DND-41 (cell line): ENCODE measurements at regions not wholly inside any gene's neighbourhood (a gene's known extent, or its start where the extent isn't known, plus 50 kb on each side); places are given as distances from the start of the nearest gene placed in this dataset.

Source experiments
- EZH2 ChIP-seq: IDR thresholded peaks from 3 replicates; pipeline ENCODE4 v1.6.1; 2012; ENCODE audit warnings: borderline replicate concordance, low read depth, mild to moderate bottlenecking, moderate library complexity, low read length, inconsistent platforms; ENCODE audit not compliant: severe bottlenecking
- TF ChIP-seq, protein P1 (sequence below): IDR thresholded peaks from 2 replicates; pipeline ENCODE4 v1.5.1; 2012; ENCODE audit warnings: borderline replicate concordance, low read length, moderate library complexity, mild to moderate bottlenecking; ENCODE audit not compliant: poor library complexity, severe bottlenecking; ENCODE audit errors: extremely low read depth

DNA sequence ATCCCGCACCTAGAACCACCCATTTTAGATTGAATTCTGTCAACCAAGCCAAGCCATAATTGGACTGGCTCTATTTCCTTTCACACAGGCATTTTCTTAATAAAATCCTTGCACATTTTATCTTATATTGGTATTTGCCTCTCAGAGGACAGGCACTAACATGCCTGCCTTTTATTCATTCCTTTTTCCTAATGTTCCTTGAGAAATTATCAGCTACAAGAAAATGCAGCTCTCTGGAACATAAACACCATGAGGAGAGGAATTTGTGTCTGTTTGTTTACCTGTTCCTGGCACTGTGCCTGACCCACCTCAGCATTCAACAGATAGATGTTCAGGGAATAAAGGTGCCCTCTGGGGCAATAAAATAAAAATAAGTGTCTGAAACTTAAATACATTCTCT, 116.2 kb downstream of the PDHA2 start:
- TF ChIP-seq, protein P1, sequence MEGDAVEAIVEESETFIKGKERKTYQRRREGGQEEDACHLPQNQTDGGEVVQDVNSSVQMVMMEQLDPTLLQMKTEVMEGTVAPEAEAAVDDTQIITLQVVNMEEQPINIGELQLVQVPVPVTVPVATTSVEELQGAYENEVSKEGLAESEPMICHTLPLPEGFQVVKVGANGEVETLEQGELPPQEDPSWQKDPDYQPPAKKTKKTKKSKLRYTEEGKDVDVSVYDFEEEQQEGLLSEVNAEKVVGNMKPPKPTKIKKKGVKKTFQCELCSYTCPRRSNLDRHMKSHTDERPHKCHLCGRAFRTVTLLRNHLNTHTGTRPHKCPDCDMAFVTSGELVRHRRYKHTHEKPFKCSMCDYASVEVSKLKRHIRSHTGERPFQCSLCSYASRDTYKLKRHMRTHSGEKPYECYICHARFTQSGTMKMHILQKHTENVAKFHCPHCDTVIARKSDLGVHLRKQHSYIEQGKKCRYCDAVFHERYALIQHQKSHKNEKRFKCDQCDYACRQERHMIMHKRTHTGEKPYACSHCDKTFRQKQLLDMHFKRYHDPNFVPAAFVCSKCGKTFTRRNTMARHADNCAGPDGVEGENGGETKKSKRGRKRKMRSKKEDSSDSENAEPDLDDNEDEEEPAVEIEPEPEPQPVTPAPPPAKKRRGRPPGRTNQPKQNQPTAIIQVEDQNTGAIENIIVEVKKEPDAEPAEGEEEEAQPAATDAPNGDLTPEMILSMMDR = no peak
- TF ChIP-seq EZH2 = no peak
